Gastrocnemius medialis (tissue), 4 donors: ENCODE measurements at regions not wholly inside any gene's neighbourhood (a gene's known extent, or its start where the extent isn't known, plus 50 kb on each side); places are given as distances from the start of the nearest gene placed in this dataset.

Experiments used
- ATAC-seq, 2 donors: fragments of 150-250 bp; one replicate each; pipeline ENCODE4 v1.9.1; 2016
- DNase-seq, 2 donors: peaks; one replicate each; pipeline ENCODE4 v3.0.0-alpha.2; 2019
- H3K27ac ChIP-seq, 4 donors: fragments of 200-600 bp; sonication (generic); 1 replicate in 1 of 4; 2 replicates in 3 of 4; pipeline ENCODE4 v1.5.1; 2016 to 2018; ENCODE audit warnings: mild to moderate bottlenecking in 2 of 4, moderate library complexity in 1 of 4
- H3K27me3 ChIP-seq, 3 donors: fragments of 200-600 bp; sonication (generic) in 2 of 3; 1 replicate in 1 of 3; 2 replicates in 2 of 3; pipeline versions ENCODE4 v1.5.1 to v1.6.0; 2016 to 2019; ENCODE audit warnings: mild to moderate bottlenecking in 1 of 3, moderate library complexity in 1 of 3
- H3K36me3 ChIP-seq, 2 donors: fragments of 200-600 bp; sonication (generic) in 1 of 2; one replicate each; pipeline ENCODE4 v1.5.1; 2017 to 2018
- H3K4me1 ChIP-seq, 2 donors: fragments of 200-600 bp; sonication (generic) in 1 of 2; one replicate each; pipeline ENCODE4 v1.5.1; 2016 to 2017; ENCODE audit warnings: mild to moderate bottlenecking in 2 of 2
- H3K4me3 ChIP-seq, 4 donors: fragments of 200-600 bp; sonication (generic) in 3 of 4; 1 replicate in 1 of 4; 2 replicates in 3 of 4; pipeline ENCODE4 v1.5.1; 2016 to 2019; ENCODE audit warnings: mild to moderate bottlenecking in 2 of 4
- H3K9me3 ChIP-seq, 3 donors: fragments of 200-600 bp; sonication (generic) in 2 of 3; 1 replicate in 1 of 3; 2 replicates in 2 of 3; pipeline ENCODE4 v1.5.1; 2016 to 2019
- POLR2A ChIP-seq, 2 donors: fragments of 450-650 bp; IDR thresholded peaks; one replicate each; pipeline ENCODE4 v1.6.1; 2017; ENCODE audit warnings: antibody characterized with exemption in 2 of 2, mild to moderate bottlenecking in 2 of 2, moderate library complexity in 2 of 2
- in situ Hi-C, 4 donors: fragments of 200-750 bp; cut with MboI; loops; one replicate each; pipeline versions ENCODE4 v1.15.0 to v1.8.0; 2017; ENCODE audit warnings: low sequenced_read_pairs in 4 of 4
- intact Hi-C: fragments of 100-400 bp; cut with DNase I; formaldehyde crosslinking; loops from one replicate; pipeline ENCODE4 v1.15.1; 2023; ENCODE audit warnings: low total_unique reads
- TF ChIP-seq, protein P1 (sequence below), 5 experiments: fragments of 450-650 bp in 3 of 5; fragments of 200-600 bp in 2 of 5; sonication (generic) in 2 of 5; IDR thresholded peaks in 4 of 5; conservative IDR thresholded peaks in 1 of 5; 1 replicate in 4 of 5; 2 replicates in 1 of 5; pipeline ENCODE4 v1.5.1; 2016 to 2019; ENCODE audit warnings: antibody characterized with exemption in 5 of 5, mild to moderate bottlenecking in 3 of 5, moderate library complexity in 3 of 5

- intact Hi-C loops, result loop anchor here (5.0 to 10.0 kb wide), 2 partner anchors 238 to 631 kb away; partner anchors contain the start of gene SPRY1
- H3K4me3 ChIP-seq, result peak overlapping the region in 2 of 4 donors; percentile 14 to 26
These were observed 628.8 kb downstream of the SPRY1 start for GRCh38 chr4:124025428-124025827.

GRCh38 chr4:124028182-124028581 lies 631.6 kb downstream of the SPRY1 start:
- no peaks in the 10 kb centered on the region for H3K36me3 ChIP-seq
- no peak for DNase-seq
- no peaks in the 10 kb centered on the region for H3K27me3 ChIP-seq
- no peak for ATAC-seq
- peaks cover 14 to 16% of the 10 kb centered on the region in 2 donors for H3K4me1 ChIP-seq
- in situ Hi-C loops, result loop anchor here in 1 of 4 donors (10.0 kb wide), 1 partner anchor 623 kb away; no protein-coding TSS in a partner anchor
- TF ChIP-seq, protein P1, sequence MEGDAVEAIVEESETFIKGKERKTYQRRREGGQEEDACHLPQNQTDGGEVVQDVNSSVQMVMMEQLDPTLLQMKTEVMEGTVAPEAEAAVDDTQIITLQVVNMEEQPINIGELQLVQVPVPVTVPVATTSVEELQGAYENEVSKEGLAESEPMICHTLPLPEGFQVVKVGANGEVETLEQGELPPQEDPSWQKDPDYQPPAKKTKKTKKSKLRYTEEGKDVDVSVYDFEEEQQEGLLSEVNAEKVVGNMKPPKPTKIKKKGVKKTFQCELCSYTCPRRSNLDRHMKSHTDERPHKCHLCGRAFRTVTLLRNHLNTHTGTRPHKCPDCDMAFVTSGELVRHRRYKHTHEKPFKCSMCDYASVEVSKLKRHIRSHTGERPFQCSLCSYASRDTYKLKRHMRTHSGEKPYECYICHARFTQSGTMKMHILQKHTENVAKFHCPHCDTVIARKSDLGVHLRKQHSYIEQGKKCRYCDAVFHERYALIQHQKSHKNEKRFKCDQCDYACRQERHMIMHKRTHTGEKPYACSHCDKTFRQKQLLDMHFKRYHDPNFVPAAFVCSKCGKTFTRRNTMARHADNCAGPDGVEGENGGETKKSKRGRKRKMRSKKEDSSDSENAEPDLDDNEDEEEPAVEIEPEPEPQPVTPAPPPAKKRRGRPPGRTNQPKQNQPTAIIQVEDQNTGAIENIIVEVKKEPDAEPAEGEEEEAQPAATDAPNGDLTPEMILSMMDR (IDR thresholded peaks at IDR 0.05 in 4 of 5, conservative IDR thresholded peaks at IDR 0.05 in 1 of 5), result no peak
- TF ChIP-seq POLR2A (IDR thresholded peaks at IDR 0.05), result no peak
- peak overlapping the region; percentile 8 to 58 (median 27) for H3K27ac ChIP-seq
- H3K9me3 ChIP-seq, result no peaks in the 10 kb centered on the region
- H3K4me3 ChIP-seq, result no peak overlapping the region
- intact Hi-C loops, result loop anchor here (5.0 to 10.0 kb wide), 2 partner anchors 241 to 633 kb away; partner anchors contain the start of gene SPRY1

More at GRCh38 chr4:124025428-124025827, 628.8 kb downstream of the SPRY1 start:
- Histone ChIP-seq H3K36me3 (no peaks in the 10 kb centered on the region), H3K27me3 (no peaks in the 10 kb centered on the region), H3K9me3 (no peaks in the 10 kb centered on the region), H3K27ac (peak overlapping the region; percentile 22 to 42 (median 36)), H3K4me1 (peaks cover 16 to 18% of the 10 kb centered on the region in 2 donors)
- DNase-seq (no peak), ATAC-seq (peak; percentile 40 to 46)
- TF ChIP-seq, protein P1 (IDR thresholded peaks at IDR 0.05 in 4 of 5, conservative IDR thresholded peaks at IDR 0.05 in 1 of 5), result no peak
- no peak for TF ChIP-seq POLR2A (IDR thresholded peaks at IDR 0.05)
- in situ Hi-C loops, result loop anchor here in 1 of 4 donors (10.0 kb wide), 1 partner anchor 621 kb away; no protein-coding TSS in a partner anchor

DNA sequence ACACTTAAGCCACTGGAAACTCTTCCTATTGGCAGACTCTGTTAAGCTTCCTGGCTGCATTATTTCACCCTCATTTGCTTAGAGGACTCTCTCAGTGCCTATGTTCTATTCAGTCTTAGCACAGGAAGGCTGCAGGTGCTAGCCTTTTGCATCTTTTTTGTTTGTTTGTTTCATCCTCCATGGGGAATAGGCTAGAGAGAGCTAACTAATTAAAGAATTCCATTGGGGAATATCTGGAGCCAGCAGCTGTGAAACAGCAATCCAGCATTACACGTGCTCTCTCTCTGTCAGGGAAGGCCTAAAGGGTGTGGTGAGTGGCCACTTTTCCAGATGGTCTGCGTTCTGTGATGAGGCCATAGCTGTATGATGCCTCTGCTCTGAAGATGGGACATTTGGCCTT lies 633.6 kb downstream of the SPRY1 start:
- ATAC-seq (peak; percentile 81 to 89), DNase-seq (peak; percentile 35 to 58)
- Histone ChIP-seq H3K4me3 (no peak overlapping the region), H3K27ac (peak overlapping the region; percentile 46 to 65 (median 56)), H3K4me1 (peaks cover 14 to 18% of the 10 kb centered on the region in 2 donors), H3K27me3 (no peaks in the 10 kb centered on the region), H3K9me3 (no peaks in the 10 kb centered on the region), H3K36me3 (no peaks in the 10 kb centered on the region)
- intact Hi-C loops (loop anchor here (1.0 kb wide), 1 partner anchor 30 kb away; no protein-coding TSS in a partner anchor), in situ Hi-C loops (no loop called here)
- TF ChIP-seq, protein P1 (IDR thresholded peaks at IDR 0.05 in 4 of 5, conservative IDR thresholded peaks at IDR 0.05 in 1 of 5), result no peak
- no peak for TF ChIP-seq POLR2A (IDR thresholded peaks at IDR 0.05)

DNA sequence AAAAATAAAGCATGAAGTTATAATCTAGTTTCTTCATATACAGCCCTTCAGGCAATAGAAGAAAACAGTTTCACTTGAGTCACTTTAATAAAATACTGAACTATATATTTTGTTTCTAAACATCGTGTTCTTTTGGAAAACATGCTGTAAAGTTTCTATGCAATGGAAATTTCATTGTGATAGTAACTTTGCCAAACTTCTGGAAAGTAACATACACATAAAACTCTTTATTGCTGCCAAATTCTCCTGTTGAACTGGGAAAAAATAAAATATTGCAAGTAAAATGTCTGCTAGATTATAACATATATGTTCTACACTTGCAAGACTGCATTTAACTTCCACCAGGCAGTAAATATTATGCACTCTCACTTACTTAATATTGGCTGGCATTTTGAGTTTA lies 635.4 kb downstream of the SPRY1 start:
- no peak overlapping the region for H3K27ac ChIP-seq
- no peaks in the 10 kb centered on the region for H3K36me3 ChIP-seq
- H3K4me1 ChIP-seq, result peaks cover 5 to 17% of the 10 kb centered on the region in 2 donors
- no peaks in the 10 kb centered on the region for H3K9me3 ChIP-seq
- no peaks in the 10 kb centered on the region for H3K27me3 ChIP-seq
- no peak for DNase-seq
- in situ Hi-C loops (no loop called here), intact Hi-C loops (no loop called here)
- no peak overlapping the region for H3K4me3 ChIP-seq
- no peak for ATAC-seq
- no peak for TF ChIP-seq POLR2A (IDR thresholded peaks at IDR 0.05)
- TF ChIP-seq, protein P1 (IDR thresholded peaks at IDR 0.05 in 4 of 5, conservative IDR thresholded peaks at IDR 0.05 in 1 of 5), result no peak
